ENCODE measurements at regions not wholly inside any gene's neighbourhood (a gene's known extent, or its start where the extent isn't known, plus 50 kb on each side); places are given as distances from the start of the nearest gene placed in this dataset.

GRCh38 chr5:111602817-111603445 lies 90.6 kb upstream of the STARD4 start (continued):
- TF ChIP-seq ZBTB33 (IDR thresholded peaks at IDR 0.05) = no peak
- no peak for TF ChIP-seq RXRA (IDR thresholded peaks at IDR 0.05)
- TF ChIP-seq FOXA2 (IDR thresholded peaks at IDR 0.05) = no peak
- no peak for TF ChIP-seq HNF4G (IDR thresholded peaks at IDR 0.05)
- no peak for TF ChIP-seq TAF1 (conservative IDR thresholded peaks at IDR 0.05)
- TF ChIP-seq CTCF (IDR thresholded peaks at IDR 0.05; ENCODE audit: low read depth, low read length, missing input control) = no peak
- no peak for TF ChIP-seq JUND (IDR thresholded peaks at IDR 0.05)
- no peak for TF ChIP-seq NR2F2 (IDR thresholded peaks at IDR 0.05)

- no peaks in the 10 kb centered on the region for H3K36me3 ChIP-seq (ENCODE audit: control insufficient read depth in 4 of 4, insufficient read depth in 3 of 4, low read depth in 1 of 4, low read length in 3 of 4)
- H3K4me1 ChIP-seq (ENCODE audit: control insufficient read depth in 4 of 4, insufficient read depth in 4 of 4, low read length in 3 of 4) = no peaks in the 10 kb centered on the region
- TF ChIP-seq HNF4A (conservative IDR thresholded peaks at IDR 0.05) = no peak
- TF ChIP-seq SP1 (IDR thresholded peaks at IDR 0.05) = no peak
- TF ChIP-seq ATF3 (IDR thresholded peaks at IDR 0.05) = no peak
- no peak for TF ChIP-seq RAD21 (IDR thresholded peaks at IDR 0.05)
- TF ChIP-seq ZBTB33 (IDR thresholded peaks at IDR 0.05) = no peak
- no peak for TF ChIP-seq GABPA (IDR thresholded peaks at IDR 0.05 in 1 of 2, conservative IDR thresholded peaks at IDR 0.05 in 1 of 2)
- no peak for TF ChIP-seq RXRA (IDR thresholded peaks at IDR 0.05)
- TF ChIP-seq JUND (IDR thresholded peaks at IDR 0.05) = no peak
- TF ChIP-seq MAX (IDR thresholded peaks at IDR 0.05) = no peak
- no peak for TF ChIP-seq HNF4G (IDR thresholded peaks at IDR 0.05)
- TF ChIP-seq YY1 (IDR thresholded peaks at IDR 0.05) = no peak
- no peak for TF ChIP-seq FOXA1 (IDR thresholded peaks at IDR 0.05)
- no peak for TF ChIP-seq EGR1 (IDR thresholded peaks at IDR 0.05; ENCODE audit: low read depth in 2 of 2)
- TF ChIP-seq CTCF (IDR thresholded peaks at IDR 0.05; ENCODE audit: low read depth, low read length, missing input control) = no peak
- no peak for TF ChIP-seq TAF1 (conservative IDR thresholded peaks at IDR 0.05)
- DNase-seq (ENCODE audit: low spot score) = no peak
- H3K27ac ChIP-seq (ENCODE audit: low read depth in 1 of 2, low read length in 2 of 2) = no peak overlapping the region
- H3K27me3 ChIP-seq (ENCODE audit: control insufficient read depth in 4 of 4, insufficient read depth in 4 of 4, low read length in 3 of 4) = no peaks in the 10 kb centered on the region
- 75% methylated on average over 2 of the region's 2 CpGs for WGBS
- H3K4me3 ChIP-seq (ENCODE audit: low read depth in 1 of 3, low read length in 3 of 3) = no peak overlapping the region
- H3K9ac ChIP-seq (ENCODE audit: low read depth in 1 of 2, low read length in 2 of 2) = no peak overlapping the region
- H3K9me3 ChIP-seq (ENCODE audit: control insufficient read depth in 4 of 4, low read length in 3 of 4) = peaks cover 0 to 3% (median 0%) of the 10 kb centered on the region in 4 donors
Observed at GRCh38 chr5:111598996-111599395, 86.7 kb upstream of the STARD4 start.

All from liver (tissue), 8 donors.